ENCODE measurements at regions not wholly inside any gene's neighbourhood (a gene's known extent, or its start where the extent isn't known, plus 50 kb on each side); places are given as distances from the start of the nearest gene placed in this dataset.

DNA sequence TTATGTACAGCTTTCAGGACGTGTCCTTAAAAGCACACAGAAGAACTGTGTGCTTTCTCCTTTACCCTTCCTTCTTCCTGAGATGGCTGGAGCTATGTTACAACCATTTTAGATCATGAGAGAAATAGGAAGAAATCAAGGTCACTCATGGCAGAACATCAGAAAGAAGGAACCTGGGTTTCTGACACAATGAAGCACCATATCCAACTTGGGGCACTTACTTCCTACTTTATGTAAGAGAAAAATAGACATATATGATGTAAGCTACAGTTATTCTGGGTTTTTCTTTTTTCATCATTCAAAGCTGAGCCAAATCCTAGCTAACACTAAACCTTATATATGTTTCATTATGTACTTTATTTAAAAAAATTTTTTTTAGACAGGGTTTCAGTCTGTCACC lies 79.5 kb downstream of the FAM161A start:
- no peak overlapping the region for H3K27ac ChIP-seq (ENCODE audit: low read length)
- no peak overlapping the region for H3K4me3 ChIP-seq (ENCODE audit: low read length)
- no peaks in the 10 kb centered on the region for H3K4me1 ChIP-seq (ENCODE audit: control insufficient read depth, low read depth, low read length)
- no peaks in the 10 kb centered on the region for H3K9me3 ChIP-seq (ENCODE audit: control insufficient read depth, low read depth, low read length)
- no peak overlapping the region for H3K9ac ChIP-seq (ENCODE audit: low read length)
- no peaks in the 10 kb centered on the region for H3K27me3 ChIP-seq (ENCODE audit: control insufficient read depth, insufficient read depth, low read length)
- H3K36me3 ChIP-seq (ENCODE audit: control insufficient read depth, low read depth, low read length): no peaks in the 10 kb centered on the region

DNA sequence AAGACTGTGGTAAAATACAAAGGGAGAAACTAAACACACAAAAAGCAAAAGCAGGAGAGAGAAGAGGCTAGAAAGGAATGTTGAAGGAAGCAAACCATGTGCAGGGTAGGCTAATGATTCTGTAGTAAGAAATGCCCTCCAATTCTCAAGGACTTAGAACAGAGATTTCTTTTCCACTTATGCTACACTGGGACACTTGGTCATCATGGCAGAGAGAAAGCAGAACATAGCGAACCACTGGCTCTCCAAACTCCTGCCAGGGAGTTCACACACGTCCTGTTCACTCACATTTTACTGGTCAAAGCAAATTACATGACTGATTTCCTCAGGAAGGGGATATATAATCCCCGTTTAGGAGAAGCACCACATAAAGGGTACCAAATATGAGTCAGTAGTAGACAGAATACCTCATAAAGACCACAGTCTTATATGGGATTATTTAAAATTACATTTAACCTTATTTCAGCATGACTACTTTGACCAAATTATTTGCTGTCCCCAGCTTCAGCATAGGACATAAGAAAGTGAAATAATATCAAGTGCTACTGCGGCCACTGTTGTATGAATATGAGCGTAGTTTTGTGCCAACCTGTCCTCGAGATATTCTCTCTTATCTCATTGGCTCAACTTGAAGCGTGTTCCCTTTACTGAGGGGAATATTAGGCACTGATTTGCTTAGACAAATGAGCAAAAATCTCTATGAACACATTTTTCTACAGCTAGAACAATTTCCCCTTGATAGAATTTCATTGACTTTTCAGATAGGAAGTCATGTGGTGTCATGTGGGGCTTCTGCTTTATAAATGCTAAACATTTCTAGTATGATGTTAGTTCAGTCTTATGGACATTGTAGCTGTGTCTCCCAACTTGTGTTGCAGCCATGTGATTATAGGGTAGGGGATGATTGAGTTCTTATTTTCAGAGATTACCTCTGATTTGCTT lies 81.7 kb downstream of the FAM161A start:
- no peaks in the 10 kb centered on the region for H3K4me1 ChIP-seq (ENCODE audit: control insufficient read depth, low read depth, low read length)
- no peaks in the 10 kb centered on the region for H3K9me3 ChIP-seq (ENCODE audit: control insufficient read depth, low read depth, low read length)
- H3K27me3 ChIP-seq (ENCODE audit: control insufficient read depth, insufficient read depth, low read length): no peaks in the 10 kb centered on the region
- H3K27ac ChIP-seq (ENCODE audit: low read length): no peak overlapping the region
- H3K9ac ChIP-seq (ENCODE audit: low read length): no peak overlapping the region
- H3K4me3 ChIP-seq (ENCODE audit: low read length): no peak overlapping the region
- no peaks in the 10 kb centered on the region for H3K36me3 ChIP-seq (ENCODE audit: control insufficient read depth, low read depth, low read length)

DNA sequence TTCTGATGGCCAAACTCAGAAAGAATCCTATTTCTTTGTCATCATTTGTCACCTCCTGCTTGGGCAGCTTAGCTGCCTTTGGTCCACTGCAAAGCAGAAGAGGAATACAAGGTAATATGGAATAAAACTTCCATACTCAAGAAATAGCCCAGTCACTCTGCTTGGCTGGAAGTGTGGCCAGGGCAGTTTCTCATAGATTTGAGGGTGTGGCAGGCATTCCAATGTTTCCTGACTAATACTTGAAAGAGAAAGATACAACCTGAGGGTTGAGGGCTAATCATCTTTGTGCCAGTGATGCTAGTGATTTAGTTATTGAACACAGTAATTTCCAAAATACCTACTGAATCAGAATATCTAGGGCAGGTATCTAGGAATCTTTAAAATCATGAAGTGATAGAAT lies 83.1 kb downstream of the FAM161A start:
- Histone ChIP-seq H3K4me3 (ENCODE audit: low read length) (no peak overlapping the region), H3K4me1 (ENCODE audit: control insufficient read depth, low read depth, low read length) (no peaks in the 10 kb centered on the region), H3K9me3 (ENCODE audit: control insufficient read depth, low read depth, low read length) (no peaks in the 10 kb centered on the region), H3K27me3 (ENCODE audit: control insufficient read depth, insufficient read depth, low read length) (peaks cover 3% of the 10 kb centered on the region), H3K27ac (ENCODE audit: low read length) (no peak overlapping the region), H3K9ac (ENCODE audit: low read length) (no peak overlapping the region), H3K36me3 (ENCODE audit: control insufficient read depth, low read depth, low read length) (no peaks in the 10 kb centered on the region)

DNA sequence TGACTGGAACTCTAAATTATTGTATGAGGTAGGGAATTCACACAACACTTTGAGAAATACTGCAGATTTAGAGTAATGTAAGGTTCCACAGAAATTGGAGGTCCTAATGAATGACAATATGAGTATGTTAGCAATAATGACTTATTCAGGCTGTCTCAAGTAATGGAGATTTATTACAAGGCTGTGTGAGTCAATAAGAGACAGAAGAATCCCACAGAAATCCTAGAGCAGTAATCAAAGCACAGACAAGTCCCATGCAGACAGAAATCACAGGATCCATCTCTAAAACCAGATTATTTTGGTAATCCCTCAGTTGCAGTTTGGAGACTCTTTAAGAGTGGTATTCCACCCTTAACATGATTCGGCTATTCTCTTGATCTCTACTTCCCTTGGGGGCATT lies 83.6 kb downstream of the FAM161A start:
- Histone ChIP-seq H3K27me3 (ENCODE audit: control insufficient read depth, insufficient read depth, low read length) (peaks cover 3% of the 10 kb centered on the region), H3K4me1 (ENCODE audit: control insufficient read depth, low read depth, low read length) (no peaks in the 10 kb centered on the region), H3K27ac (ENCODE audit: low read length) (no peak overlapping the region), H3K36me3 (ENCODE audit: control insufficient read depth, low read depth, low read length) (no peaks in the 10 kb centered on the region), H3K9ac (ENCODE audit: low read length) (no peak overlapping the region), H3K4me3 (ENCODE audit: low read length) (no peak overlapping the region), H3K9me3 (ENCODE audit: control insufficient read depth, low read depth, low read length) (no peaks in the 10 kb centered on the region)

DNA sequence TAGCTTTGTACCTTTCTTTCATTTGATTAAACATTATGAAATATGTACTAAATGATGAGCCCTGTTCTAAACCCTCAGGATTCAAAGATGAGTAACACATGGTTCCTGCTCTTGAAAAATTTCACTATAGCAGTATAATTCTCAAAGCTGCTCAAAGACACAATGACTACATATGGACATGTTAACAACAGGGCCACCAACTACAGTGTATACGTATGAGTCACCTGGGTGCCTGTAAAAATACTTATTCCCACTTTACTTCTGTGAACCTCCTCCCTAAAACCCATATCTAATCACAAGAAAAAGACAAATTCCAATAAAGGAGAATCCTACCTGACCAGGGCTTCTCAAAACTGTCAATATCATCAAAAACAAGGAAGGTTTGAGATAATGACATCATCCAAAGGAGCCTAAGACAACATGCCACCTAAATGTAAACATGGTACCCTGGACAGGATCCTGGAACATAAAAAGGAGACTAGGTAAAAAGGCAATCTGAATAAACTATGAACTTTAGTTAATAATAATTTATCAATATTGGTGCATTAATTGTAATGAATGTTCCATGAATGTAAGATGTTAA lies 84.7 kb downstream of the FAM161A start:
- Histone ChIP-seq H3K27ac (ENCODE audit: low read length) (no peak overlapping the region), H3K9ac (ENCODE audit: low read length) (no peak overlapping the region), H3K4me1 (ENCODE audit: control insufficient read depth, low read depth, low read length) (no peaks in the 10 kb centered on the region), H3K27me3 (ENCODE audit: control insufficient read depth, insufficient read depth, low read length) (peaks cover 3% of the 10 kb centered on the region), H3K36me3 (ENCODE audit: control insufficient read depth, low read depth, low read length) (no peaks in the 10 kb centered on the region), H3K4me3 (ENCODE audit: low read length) (no peak overlapping the region), H3K9me3 (ENCODE audit: control insufficient read depth, low read depth, low read length) (no peaks in the 10 kb centered on the region)

DNA sequence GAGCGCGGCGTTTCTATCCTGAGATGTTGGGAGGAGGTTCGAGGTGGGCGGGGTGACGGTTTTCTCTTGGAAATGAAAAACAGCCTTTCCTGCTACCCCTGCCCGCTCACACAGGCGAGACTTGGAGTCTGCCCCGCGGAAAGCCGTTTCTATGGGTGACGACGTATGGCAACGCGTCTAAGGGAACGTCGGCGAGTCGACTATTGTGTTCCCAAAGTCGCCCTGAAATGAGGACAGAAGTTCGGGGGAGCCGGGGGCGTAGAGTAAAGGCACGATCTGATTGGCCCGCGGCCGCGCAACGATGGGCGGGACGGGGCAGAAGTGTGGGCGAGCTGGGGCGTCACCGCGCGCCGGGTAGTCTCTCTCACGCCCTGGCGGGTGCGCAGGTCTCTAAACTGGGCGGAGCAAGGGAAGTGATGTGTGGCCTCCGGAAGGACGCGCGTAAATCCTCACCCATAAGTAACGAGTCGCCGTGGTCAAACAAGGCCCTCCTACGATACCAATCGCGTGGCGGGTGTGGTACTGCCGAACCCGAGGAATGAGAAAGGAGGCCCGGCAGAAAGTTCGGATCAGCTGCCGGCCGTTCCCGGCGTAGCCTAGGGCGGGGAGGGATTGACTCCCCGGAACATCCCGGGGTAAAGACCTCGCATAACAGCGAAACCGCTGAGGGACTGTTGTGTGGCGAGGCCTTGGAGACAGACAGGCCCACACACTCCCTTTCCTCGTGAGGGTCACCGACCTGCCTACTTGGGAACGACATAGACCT lies 89.6 kb downstream of the FAM161A start:
- peak overlapping the region; percentile 85 for H3K9ac ChIP-seq (ENCODE audit: low read length)
- peaks cover 3% of the 10 kb centered on the region for H3K4me1 ChIP-seq (ENCODE audit: control insufficient read depth, low read depth, low read length)
- peak overlapping the region; percentile 78 for H3K4me3 ChIP-seq (ENCODE audit: low read length)
- peak overlapping the region; percentile 81 for H3K27ac ChIP-seq (ENCODE audit: low read length)
- no peaks in the 10 kb centered on the region for H3K36me3 ChIP-seq (ENCODE audit: control insufficient read depth, low read depth, low read length)
- H3K9me3 ChIP-seq (ENCODE audit: control insufficient read depth, low read depth, low read length): no peaks in the 10 kb centered on the region
- peaks cover 3% of the 10 kb centered on the region for H3K27me3 ChIP-seq (ENCODE audit: control insufficient read depth, insufficient read depth, low read length)

DNA sequence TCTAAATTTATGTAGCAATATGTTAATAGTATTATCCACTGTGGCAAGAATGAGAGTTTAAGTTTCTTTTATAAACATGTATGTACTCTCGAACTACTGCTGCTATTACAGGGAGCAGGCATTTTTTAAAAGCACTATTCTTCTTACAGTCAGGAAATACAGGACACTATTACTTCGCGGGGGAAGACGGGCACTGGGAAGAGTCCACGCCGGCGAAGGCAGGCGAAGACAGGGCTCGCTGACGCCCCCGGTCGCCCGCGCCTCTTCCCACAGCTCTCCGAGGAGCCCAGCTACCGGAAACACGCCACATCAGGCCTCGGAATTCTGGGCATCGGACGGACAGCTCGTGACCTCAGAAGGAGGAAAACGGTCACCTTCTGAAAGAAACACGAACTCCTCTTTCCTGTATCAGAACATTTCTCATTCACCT lies 90.2 kb downstream of the FAM161A start:
- Histone ChIP-seq H3K4me3 (ENCODE audit: low read length) (peak overlapping the region; percentile 78), H3K27ac (ENCODE audit: low read length) (peak overlapping the region; percentile 81), H3K9ac (ENCODE audit: low read length) (peak overlapping the region; percentile 85), H3K4me1 (ENCODE audit: control insufficient read depth, low read depth, low read length) (peaks cover 3% of the 10 kb centered on the region), H3K27me3 (ENCODE audit: control insufficient read depth, insufficient read depth, low read length) (peaks cover 3% of the 10 kb centered on the region), H3K36me3 (ENCODE audit: control insufficient read depth, low read depth, low read length) (no peaks in the 10 kb centered on the region), H3K9me3 (ENCODE audit: control insufficient read depth, low read depth, low read length) (no peaks in the 10 kb centered on the region)

DNA sequence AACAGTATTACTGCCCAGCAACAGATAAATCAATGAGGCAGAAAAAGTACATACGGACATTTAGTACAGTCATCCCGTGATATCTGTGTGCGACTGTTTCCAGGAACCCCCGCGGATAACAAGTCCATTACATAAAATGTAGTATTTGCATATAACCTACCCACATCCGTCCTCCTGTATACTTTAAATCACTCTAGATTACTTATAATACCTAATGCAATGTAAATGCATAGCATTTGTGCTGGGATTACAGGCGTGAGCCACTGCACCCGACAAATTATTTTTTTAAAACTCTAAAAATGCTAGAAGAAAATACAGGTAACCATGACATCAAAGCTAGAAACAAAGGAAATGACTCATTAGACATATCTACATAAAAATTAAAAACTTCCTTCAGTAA lies 91.6 kb downstream of the FAM161A start:
- H3K4me1 ChIP-seq (ENCODE audit: control insufficient read depth, low read depth, low read length): peaks cover 3% of the 10 kb centered on the region
- H3K36me3 ChIP-seq (ENCODE audit: control insufficient read depth, low read depth, low read length): no peaks in the 10 kb centered on the region
- peaks cover 3% of the 10 kb centered on the region for H3K27me3 ChIP-seq (ENCODE audit: control insufficient read depth, insufficient read depth, low read length)
- no peaks in the 10 kb centered on the region for H3K9me3 ChIP-seq (ENCODE audit: control insufficient read depth, low read depth, low read length)
- no peak overlapping the region for H3K9ac ChIP-seq (ENCODE audit: low read length)
- no peak overlapping the region for H3K4me3 ChIP-seq (ENCODE audit: low read length)
- H3K27ac ChIP-seq (ENCODE audit: low read length): no peak overlapping the region

DNA sequence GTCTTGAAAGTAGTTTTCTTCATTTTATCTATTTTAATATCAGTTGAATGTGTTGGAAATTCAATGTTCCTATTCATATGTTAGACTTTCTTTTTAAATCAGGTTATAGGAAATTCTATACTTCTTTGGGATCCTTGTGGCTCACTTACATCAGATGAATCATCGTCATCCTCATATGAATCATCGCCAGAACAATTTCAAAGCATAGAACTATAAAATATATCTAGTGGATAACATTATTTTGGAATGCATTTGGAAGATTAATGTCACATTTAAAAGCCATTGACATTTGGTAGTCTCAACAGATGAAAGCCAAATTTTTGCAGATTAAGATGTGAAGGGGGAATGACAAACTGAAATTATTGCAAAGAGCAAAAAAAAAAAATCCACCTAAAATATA lies 94.1 kb downstream of the FAM161A start:
- no peak overlapping the region for H3K9ac ChIP-seq (ENCODE audit: low read length)
- H3K4me1 ChIP-seq (ENCODE audit: control insufficient read depth, low read depth, low read length): peaks cover 3% of the 10 kb centered on the region
- no peaks in the 10 kb centered on the region for H3K9me3 ChIP-seq (ENCODE audit: control insufficient read depth, low read depth, low read length)
- no peaks in the 10 kb centered on the region for H3K27me3 ChIP-seq (ENCODE audit: control insufficient read depth, insufficient read depth, low read length)
- H3K36me3 ChIP-seq (ENCODE audit: control insufficient read depth, low read depth, low read length): no peaks in the 10 kb centered on the region
- H3K4me3 ChIP-seq (ENCODE audit: low read length): no peak overlapping the region
- H3K27ac ChIP-seq (ENCODE audit: low read length): no peak overlapping the region

DNA sequence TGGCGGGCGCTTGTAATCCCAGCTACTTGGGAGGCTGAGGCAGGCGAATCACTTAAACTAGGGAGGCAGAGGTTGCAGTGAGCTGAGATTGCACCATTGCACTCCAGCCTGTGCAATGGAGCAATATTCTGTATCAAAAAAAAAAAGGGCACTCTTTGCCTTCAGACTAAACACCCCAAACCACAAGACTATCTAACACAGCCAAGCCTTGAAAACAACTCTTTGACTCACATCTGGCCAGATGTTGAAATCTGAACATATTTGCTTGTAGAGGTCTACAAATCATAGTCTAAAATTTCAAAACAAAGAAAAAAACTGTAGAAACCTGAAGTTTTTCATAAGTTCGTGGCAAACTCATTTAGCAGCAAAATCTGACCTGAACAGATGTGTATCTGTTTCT lies 94.9 kb downstream of the FAM161A start:
- Histone ChIP-seq H3K4me1 (ENCODE audit: control insufficient read depth, low read depth, low read length) (peaks cover 3% of the 10 kb centered on the region), H3K27ac (ENCODE audit: low read length) (no peak overlapping the region), H3K9ac (ENCODE audit: low read length) (no peak overlapping the region), H3K4me3 (ENCODE audit: low read length) (no peak overlapping the region), H3K9me3 (ENCODE audit: control insufficient read depth, low read depth, low read length) (no peaks in the 10 kb centered on the region), H3K27me3 (ENCODE audit: control insufficient read depth, insufficient read depth, low read length) (no peaks in the 10 kb centered on the region), H3K36me3 (ENCODE audit: control insufficient read depth, low read depth, low read length) (no peaks in the 10 kb centered on the region)

DNA sequence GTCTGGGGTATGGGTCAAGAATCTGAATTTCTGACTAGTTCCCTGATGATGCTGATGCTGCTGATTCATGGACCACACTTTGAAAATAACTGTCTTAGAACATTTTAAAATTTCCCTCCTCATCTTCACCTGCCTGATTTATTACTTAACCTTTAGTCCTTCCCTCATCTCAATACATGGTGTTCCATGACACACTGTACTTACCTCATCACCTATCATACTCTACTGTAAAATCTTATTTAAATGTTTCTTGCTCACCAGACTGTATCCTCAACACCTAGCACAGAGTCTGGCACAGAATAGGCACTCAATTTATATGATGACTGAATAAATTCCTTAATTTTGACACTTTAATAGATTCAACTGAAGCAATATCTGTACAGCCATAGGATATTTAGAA lies 95.7 kb downstream of the FAM161A start:
- H3K9me3 ChIP-seq (ENCODE audit: control insufficient read depth, low read depth, low read length): no peaks in the 10 kb centered on the region
- no peak overlapping the region for H3K27ac ChIP-seq (ENCODE audit: low read length)
- H3K4me1 ChIP-seq (ENCODE audit: control insufficient read depth, low read depth, low read length): peaks cover 3% of the 10 kb centered on the region
- no peaks in the 10 kb centered on the region for H3K36me3 ChIP-seq (ENCODE audit: control insufficient read depth, low read depth, low read length)
- no peaks in the 10 kb centered on the region for H3K27me3 ChIP-seq (ENCODE audit: control insufficient read depth, insufficient read depth, low read length)
- no peak overlapping the region for H3K4me3 ChIP-seq (ENCODE audit: low read length)
- no peak overlapping the region for H3K9ac ChIP-seq (ENCODE audit: low read length)
